Stimulated activated CD4-positive, alpha-beta T cell treated with anti-CD3 and anti-CD28 coated beads, Interleukin-1b, Interleukin-23, amount 100 ng/mL, for 4 hours (primary cell): ENCODE measurements at regions not wholly inside any gene's neighbourhood (a gene's known extent, or its start where the extent isn't known, plus 50 kb on each side); places are given as distances from the start of the nearest gene placed in this dataset.
"Not testable (repeated sequence)": the region's sequence is repeated elsewhere in the genome, so short reads cannot be mapped to it uniquely, and the experiment has no call there.

Experiments used
- DNase-seq, 2 donors: peaks; one replicate each; pipeline ENCODE4 v3.0.0-alpha.2; 2020; ENCODE audit warnings: low read depth in 2 of 2

GRCh38 chr6:105881608-105882007, 204.5 kb upstream of the PRDM1 start:
- DNase-seq, result no peak

GRCh38 chr6:105880030-105880492, 206.1 kb upstream of the PRDM1 start:
- DNase-seq, result peak; percentile 12 to 15

- no peak for DNase-seq
These were observed 207.0 kb upstream of the PRDM1 start for GRCh38 chr6:105879146-105879545.

- no peak for DNase-seq
These were observed 210.0 kb upstream of the PRDM1 start for GRCh38 chr6:105875974-105876640.

- DNase-seq, result no peak
These were observed 211.1 kb upstream of the PRDM1 start for GRCh38 chr6:105874835-105875626.

- no peak for DNase-seq
These were observed 212.3 kb upstream of the PRDM1 start for GRCh38 chr6:105873799-105874198.

GRCh38 chr6:105873211-105873704, 212.9 kb upstream of the PRDM1 start:
- DNase-seq, result no peak

- no peak for DNase-seq
These were observed 213.9 kb upstream of the PRDM1 start for GRCh38 chr6:105872249-105872648.

- no peak for DNase-seq
These were observed 214.6 kb upstream of the PRDM1 start for GRCh38 chr6:105871542-105871941.

- DNase-seq, result no peak
These were observed 216.2 kb upstream of the PRDM1 start for GRCh38 chr6:105869835-105870440.

- no peak for DNase-seq
These were observed 217.2 kb upstream of the PRDM1 start for GRCh38 chr6:105868823-105869460.

- DNase-seq, result no peak
These were observed 218.3 kb upstream of the PRDM1 start for GRCh38 chr6:105867821-105868220.

- no peak for DNase-seq
These were observed 218.9 kb upstream of the PRDM1 start for GRCh38 chr6:105867277-105867676.

GRCh38 chr6:105862936-105863607, 223.1 kb upstream of the PRDM1 start:
- no peak for DNase-seq

GRCh38 chr6:105860927-105861326, 225.2 kb upstream of the PRDM1 start:
- not testable (repeated sequence) for DNase-seq

GRCh38 chr6:105859457-105859856, 226.7 kb upstream of the PRDM1 start:
- DNase-seq, result no peak

GRCh38 chr6:105858639-105859038, 227.5 kb upstream of the PRDM1 start:
- not testable (repeated sequence) for DNase-seq

GRCh38 chr6:105855433-105855832, 230.7 kb upstream of the PRDM1 start:
- DNase-seq, result no peak

- DNase-seq, result not testable (repeated sequence)
These were observed 232.2 kb upstream of the PRDM1 start for GRCh38 chr6:105853979-105854378.

- DNase-seq, result no peak
These were observed 234.5 kb upstream of the PRDM1 start for GRCh38 chr6:105851606-105852005.

- DNase-seq, result no peak
These were observed 235.0 kb upstream of the PRDM1 start for GRCh38 chr6:105851113-105851580.
